GM12801 (cell line): ENCODE measurements at regions not wholly inside any gene's neighbourhood (a gene's known extent, or its start where the extent isn't known, plus 50 kb on each side); places are given as distances from the start of the nearest gene placed in this dataset.

Experiments
- CTCF ChIP-seq: IDR thresholded peaks from one replicate; pipeline ENCODE4 v1.5.1; 2011; ENCODE audit warnings: control low read depth; ENCODE audit not compliant: insufficient read length; ENCODE audit errors: extremely low read depth

GRCh38 chr1:5734414-5734813 lies 257.8 kb downstream of the NPHP4 start:
- no peak for TF ChIP-seq CTCF

GRCh38 chr1:5733596-5733995 lies 258.6 kb downstream of the NPHP4 start:
- TF ChIP-seq CTCF: no peak

GRCh38 chr1:5731110-5731423 lies 261.2 kb downstream of the NPHP4 start:
- TF ChIP-seq CTCF: no peak

- TF ChIP-seq CTCF: no peak
Measured at GRCh38 chr1:5730272-5731109, 261.7 kb downstream of the NPHP4 start.

GRCh38 chr1:5729636-5730145 lies 262.5 kb downstream of the NPHP4 start:
- TF ChIP-seq CTCF: no peak

GRCh38 chr1:5728663-5729355 lies 263.4 kb downstream of the NPHP4 start:
- TF ChIP-seq CTCF: no peak

GRCh38 chr1:5727871-5728643 lies 264.2 kb downstream of the NPHP4 start:
- no peak for TF ChIP-seq CTCF
